Glomerular endothelial cell (primary cell): ENCODE measurements at regions not wholly inside any gene's neighbourhood (a gene's known extent, or its start where the extent isn't known, plus 50 kb on each side); places are given as distances from the start of the nearest gene placed in this dataset.
"Not testable (repeated sequence)": the region's sequence is repeated elsewhere in the genome, so short reads cannot be mapped to it uniquely, and the experiment has no call there.

Experiments used
- DNase-seq: peaks from one replicate; pipeline ENCODE4 v3.0.0-alpha.2; 2011; ENCODE audit warnings: low read depth, low spot score; ENCODE audit errors: extremely low read depth

DNA sequence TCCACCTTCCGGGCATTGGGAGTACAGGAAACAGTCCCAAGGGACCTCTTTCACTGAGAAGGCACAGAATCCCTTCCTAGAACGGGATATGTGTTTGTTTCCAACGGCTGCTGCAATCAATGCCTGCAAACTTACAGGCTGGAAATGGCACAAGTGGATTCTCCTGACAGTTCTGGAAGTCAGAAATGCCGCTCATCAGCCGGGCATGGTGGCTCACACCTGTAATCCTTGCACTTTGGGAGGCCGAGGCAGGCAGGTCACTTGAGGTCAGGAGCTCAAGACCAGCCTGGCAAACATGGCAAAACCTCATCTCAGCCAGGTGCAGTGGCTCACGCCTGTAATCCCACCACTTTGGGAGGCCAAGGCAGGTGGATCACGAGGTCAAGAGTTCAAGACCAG is 97.0 kb upstream of the FGF3 start:
- DNase-seq: not testable (repeated sequence)

DNA sequence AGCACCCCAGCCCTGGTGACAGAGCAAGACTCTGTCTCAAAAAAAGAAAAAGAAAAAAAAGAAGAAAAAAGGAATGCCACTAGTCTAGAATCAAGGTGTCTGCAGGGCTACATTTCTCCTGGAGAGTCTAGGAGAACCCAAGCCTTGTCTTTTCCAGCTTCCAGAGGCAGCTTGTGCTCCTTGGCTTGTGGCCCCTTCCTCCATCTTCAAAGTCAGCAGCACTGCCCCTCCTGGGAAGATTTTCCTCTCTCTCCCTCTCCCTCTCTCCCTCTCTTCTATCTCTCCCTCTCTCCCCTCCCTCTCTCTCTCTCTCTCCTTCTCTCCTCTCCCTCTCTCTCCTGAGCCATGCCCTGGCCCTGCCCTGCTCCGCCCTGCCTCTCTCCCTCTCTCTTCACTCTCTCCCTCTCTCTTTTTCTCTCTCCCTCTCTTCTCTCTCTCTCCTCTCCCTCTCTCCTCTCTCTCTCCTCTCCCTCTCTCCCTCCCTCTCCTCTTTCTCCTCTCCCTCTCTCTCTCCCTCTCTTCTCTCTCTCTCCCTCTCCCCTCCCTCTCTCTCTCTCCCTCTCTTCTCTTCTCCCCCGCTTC is 97.7 kb upstream of the FGF3 start:
- DNase-seq: no peak

GRCh38 chr11:69917529-69917928 is 98.3 kb upstream of the FGF3 start:
- DNase-seq: no peak

DNA sequence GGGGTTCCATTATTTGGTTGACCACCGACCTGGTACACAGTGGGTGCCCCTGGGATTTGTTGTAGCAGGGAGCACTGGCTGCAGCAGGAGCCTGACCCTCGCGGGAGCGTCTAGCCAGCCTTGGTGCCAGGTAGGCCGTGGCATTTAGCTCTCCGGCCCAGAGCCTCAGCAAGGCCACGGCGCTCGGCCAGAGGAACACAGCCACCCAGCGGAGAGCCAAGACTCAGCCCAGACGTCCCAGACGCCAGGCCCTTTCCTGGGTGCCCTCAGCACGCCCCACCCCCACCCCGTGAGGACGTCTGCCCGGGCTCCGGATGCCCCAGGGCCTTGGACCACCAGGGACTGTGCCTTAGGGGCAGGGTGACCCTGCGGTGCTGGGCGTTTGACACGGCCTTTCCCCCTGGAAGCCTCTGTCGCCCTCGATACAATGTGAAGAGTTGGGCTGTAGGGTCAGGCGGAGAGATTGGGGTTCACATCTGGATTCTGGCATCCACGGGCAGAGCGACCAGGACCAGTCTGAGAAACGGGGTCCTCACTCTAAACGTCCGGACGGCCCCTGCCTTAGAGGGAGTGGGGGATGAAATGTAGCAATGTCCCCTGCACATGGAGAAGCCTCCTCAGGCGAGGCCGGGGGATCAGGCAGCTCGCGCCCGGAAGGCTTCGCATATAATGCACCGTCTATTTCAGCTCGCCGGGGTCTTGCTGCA is 99.2 kb upstream of the FGF3 start:
- DNase-seq: no peak

DNA sequence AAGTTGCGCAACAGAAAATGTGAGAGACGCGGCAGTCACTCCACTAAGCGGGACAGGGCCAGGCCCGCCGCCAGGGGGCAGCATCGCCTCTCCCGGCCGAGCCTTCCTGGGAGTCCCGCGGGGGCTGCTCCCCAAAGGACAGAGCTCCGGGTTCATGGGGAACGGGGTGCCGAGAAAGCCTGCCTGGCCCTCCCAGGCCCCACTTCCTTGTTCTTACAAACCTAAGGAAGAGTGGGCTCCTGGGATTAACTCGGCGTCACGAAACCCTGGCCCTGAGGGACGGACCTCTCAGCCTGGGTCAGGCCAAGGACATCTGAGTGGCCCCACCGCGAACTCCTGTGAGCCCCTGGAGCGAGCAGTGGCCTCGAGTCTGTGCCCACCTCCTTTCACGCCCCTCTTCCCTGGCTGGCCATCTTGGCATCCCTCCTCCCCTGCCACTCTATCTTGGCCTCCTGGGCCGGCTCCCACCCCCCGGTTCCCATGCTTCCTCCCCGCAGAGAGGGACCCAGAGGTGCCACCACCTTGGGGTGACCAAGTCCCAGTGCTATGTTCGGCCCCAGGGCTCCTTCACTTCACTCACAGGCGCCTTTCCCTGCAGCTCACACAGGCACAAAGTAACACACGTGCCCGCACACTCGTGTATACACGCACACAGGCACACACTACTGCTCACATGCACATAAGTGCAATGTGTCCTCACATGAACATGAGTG is 99.9 kb upstream of the FGF3 start:
- DNase-seq: no peak

DNA sequence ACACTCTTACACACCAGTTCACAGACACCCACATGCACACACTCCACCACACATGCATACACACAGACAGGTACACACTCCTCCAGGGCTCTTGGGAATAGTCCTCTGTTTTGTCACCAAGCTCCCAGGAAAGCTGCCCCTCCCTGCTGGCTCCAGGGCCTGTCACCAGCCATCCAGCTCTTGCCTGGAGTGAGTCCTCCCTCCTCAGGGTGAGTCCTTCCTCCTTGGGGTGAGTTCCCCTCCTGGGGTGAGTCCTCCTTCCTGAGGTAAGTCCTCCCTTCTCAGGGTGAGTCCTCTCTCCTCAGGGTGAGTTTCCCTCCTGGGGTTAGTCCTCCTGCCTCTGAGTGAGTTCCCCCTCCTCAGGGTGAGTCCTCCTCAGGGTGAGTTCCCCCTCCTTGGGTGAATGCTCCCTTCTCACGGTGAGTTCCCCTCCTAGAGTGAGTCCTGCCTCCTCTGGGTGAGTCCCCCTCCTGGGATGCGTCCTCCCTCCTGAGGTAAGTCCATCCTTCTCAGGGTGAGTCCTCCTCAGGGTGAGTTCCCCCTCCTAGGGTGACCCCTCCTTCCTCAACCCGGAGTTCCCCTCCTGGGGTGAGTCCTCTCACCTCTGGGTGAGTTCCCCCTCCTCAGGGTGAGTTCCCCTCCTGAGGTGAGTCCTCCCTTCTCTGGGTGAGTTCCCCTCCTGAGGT is 100.6 kb upstream of the FGF3 start:
- no peak for DNase-seq

DNA sequence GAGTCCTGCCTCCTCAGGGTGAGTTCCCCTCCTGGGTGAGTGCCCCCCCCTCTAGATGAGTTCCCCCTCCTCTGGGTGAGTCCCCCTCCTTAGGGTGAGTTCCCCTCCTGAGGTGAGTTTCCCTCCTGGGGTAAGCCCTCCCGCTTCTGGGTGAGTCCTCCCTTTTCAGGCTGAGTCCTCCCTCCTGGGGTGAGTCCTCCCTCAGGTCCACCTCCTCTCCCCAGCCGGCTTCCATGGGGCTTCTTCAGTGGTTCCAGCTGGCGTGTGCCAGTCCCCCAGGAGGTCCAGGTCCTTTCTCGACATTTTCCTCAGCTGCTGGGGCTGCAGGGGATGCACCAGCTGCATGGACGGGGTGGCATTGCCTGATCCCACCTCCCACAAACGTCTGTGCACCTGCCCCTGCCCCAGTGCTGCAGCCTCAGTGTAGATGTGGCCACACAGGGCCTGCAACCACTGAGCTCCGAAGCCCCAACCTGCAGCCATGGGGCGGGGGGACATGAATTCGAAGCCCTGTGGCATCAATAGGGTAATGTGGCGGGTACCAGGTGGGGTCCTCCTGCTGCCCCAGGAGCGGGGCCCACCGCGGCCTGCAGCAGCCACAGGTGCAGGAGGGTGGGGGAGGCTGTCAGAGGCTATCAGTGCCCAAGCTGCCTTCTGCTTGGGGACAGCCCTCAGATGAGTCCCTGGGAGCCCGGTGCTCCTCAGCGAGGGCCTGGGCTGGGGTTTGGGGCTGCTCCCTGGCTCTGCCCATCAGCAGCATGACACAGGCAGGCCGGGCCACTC is 101.3 kb upstream of the FGF3 start:
- no peak for DNase-seq

DNA sequence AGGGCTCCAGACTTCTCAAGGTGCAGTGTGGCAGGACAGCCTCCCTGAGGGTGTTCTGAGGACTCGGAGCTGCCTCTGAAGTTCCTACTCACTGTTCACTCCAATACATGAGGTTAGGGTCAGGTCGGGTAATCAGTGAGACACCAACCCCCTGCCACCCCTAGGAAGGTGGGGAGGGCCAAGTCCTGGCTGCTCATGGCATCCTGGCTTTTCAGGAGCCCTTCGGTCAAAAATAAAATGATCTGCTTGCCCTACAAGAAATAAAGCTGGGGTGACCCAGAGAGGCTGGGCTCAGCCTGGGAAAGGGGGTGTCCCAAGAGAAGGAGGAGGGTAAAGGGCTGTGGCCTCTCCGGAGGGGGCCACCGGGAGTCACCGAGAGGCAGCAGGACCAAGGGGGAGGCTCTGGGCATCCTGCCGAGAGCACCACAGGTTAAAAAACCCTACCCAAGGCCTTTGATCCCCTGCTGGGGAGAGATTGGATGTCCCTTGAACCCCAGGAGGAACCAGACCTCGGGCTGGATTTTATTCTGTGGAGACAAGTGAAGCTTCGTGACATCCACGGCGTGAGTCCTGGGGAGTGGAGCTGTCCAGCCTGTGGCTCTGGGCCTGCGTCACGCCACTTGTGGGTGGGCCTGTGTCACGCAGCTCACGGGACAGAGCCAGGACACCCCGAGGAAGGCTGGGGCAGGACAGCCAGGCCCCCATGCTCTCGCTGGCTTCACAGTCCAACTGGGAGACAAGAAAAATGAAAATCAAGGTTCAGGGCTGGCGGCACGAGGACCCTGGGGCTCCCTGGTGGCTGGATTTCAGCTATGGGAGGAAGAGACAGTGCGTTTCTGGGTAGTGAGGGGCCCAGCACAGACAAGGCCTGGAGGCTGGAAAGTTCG is 102.2 kb upstream of the FGF3 start:
- no peak for DNase-seq

DNA sequence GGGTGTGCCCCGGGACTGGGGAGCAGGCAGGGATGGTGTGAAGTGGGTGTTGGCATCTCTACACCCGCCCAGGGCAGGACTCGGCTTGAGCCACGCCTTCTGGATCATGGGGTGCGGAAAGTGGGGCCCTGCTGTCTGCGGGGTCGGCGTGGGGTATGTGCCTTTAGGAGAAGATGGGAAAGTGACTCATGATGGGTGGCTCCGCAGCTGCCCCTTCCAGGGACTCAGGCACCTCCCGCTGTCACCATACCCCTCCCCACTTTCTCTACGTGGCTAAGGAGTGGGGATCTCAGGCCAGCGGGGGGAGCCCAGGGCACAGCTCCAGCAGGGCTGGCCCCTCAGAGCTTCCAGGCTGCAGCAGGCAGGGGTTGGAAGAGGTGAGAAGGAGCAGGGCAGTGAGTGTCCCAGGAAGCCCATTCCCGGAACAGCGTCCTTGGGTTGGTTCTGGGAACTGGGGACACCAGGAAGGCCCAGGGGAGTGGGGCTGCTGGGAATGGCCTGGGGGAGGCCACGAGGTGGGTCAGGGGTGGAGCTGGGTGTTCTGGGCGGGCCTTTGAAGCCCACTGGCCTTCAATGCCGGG is 102.9 kb upstream of the FGF3 start:
- DNase-seq: no peak

GRCh38 chr11:69922596-69923111 is 103.4 kb upstream of the FGF3 start:
- DNase-seq: no peak

DNA sequence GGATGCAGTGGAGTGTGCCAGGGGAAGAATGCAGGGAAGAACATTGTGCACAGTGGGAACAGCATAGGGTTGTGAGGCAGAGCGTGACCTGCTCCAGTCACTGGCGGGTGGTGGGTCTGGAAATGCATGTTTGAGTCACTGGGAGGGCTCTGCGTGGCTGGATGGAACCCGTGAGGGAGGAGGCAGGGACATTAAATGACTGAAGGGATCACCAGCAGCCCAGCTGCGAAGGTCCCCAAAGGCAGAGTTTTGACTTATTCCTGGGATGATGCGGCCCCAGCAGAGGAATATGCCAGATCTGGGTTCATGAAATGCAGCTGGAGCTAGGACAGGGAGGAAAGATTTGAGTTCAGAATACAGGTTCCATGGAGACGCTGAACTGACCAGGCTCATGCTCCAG is 104.0 kb upstream of the FGF3 start:
- DNase-seq: no peak

DNA sequence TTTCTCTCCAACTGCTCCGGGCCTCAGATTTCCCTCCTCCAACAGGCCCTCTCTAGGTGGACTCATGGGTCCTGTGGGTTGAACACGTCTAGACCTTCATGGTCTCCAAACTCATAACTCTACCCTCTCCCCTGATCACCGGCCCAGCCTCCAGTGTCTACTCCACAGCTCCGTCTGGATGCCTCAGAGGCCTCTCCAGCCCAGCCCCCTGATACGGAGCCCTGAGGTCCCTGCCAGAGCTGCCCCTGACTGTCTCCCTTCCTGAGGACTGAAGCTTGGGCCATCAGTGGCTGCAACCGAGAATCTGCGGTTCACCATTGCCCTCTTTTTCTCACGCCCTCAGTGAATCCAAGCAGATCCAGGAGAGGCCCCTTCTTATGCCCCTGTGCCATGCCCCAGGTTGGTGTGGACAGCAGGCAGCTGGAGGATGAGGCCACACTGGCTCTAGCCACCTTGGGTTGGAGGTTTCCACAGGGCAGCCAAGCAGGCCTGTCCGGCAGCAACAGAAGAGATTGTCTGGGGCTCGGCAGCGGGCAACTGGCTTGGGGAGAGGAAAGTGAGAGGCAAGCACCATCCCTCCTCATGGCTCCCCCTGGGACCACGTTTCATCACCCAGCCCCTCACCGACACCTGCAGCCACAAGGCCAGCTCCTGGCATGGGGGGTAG is 104.6 kb upstream of the FGF3 start:
- no peak for DNase-seq

GRCh38 chr11:69924308-69925161 is 105.3 kb upstream of the FGF3 start:
- DNase-seq: no peak

GRCh38 chr11:69925366-69926196 is 106.4 kb upstream of the FGF3 start:
- DNase-seq: no peak

GRCh38 chr11:69926376-69927050 is 107.3 kb upstream of the FGF3 start:
- DNase-seq: no peak

DNA sequence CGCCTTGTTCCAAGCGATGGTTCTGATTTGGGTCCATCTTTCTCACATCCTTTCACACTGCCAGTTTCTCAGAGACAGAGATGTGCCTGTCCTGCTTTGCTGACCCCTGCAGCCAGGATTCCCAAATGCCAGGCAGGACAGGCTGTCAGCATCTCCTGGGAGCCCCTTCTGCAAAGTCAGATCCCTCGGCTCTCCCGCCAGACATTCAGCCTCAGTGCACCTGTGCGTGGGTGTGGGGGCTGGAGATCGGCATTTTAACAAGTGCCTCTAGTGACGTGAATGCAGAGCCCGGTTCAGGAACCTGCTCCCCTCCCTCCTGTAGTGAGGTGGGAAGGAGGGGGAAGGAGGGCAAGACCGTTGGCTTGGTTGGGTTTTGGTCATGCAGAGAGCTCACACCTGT is 108.9 kb upstream of the FGF3 start:
- no peak for DNase-seq
